ENCODE measurements at regions not wholly inside any gene's neighbourhood (a gene's known extent, or its start where the extent isn't known, plus 50 kb on each side); places are given as distances from the start of the nearest gene placed in this dataset.

GRCh38 chr3:166810741-166811445, 569.2 kb downstream of the ZBBX start:
- CTCF ChIA-PET = no interaction called here
- no peak for DNase-seq (ENCODE audit: low read depth, low spot score)
- TF ChIP-seq, protein P1, sequence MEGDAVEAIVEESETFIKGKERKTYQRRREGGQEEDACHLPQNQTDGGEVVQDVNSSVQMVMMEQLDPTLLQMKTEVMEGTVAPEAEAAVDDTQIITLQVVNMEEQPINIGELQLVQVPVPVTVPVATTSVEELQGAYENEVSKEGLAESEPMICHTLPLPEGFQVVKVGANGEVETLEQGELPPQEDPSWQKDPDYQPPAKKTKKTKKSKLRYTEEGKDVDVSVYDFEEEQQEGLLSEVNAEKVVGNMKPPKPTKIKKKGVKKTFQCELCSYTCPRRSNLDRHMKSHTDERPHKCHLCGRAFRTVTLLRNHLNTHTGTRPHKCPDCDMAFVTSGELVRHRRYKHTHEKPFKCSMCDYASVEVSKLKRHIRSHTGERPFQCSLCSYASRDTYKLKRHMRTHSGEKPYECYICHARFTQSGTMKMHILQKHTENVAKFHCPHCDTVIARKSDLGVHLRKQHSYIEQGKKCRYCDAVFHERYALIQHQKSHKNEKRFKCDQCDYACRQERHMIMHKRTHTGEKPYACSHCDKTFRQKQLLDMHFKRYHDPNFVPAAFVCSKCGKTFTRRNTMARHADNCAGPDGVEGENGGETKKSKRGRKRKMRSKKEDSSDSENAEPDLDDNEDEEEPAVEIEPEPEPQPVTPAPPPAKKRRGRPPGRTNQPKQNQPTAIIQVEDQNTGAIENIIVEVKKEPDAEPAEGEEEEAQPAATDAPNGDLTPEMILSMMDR (IDR thresholded peaks at IDR 0.05; ENCODE audit: low read depth, low read length) = no peak
- no peak overlapping the region for H3K4me3 ChIP-seq (ENCODE audit: low read depth, low read length)
- no peak overlapping the region for H3K27ac ChIP-seq (ENCODE audit: low read depth, low read length)
- peaks cover 5% of the 10 kb centered on the region for H3K9me3 ChIP-seq (ENCODE audit: control insufficient read depth, insufficient read depth, low read length)
- POLR2A ChIA-PET = no interaction called here
- no peaks in the 10 kb centered on the region for H3K27me3 ChIP-seq (ENCODE audit: control insufficient read depth, insufficient read depth, low read length)

DNA sequence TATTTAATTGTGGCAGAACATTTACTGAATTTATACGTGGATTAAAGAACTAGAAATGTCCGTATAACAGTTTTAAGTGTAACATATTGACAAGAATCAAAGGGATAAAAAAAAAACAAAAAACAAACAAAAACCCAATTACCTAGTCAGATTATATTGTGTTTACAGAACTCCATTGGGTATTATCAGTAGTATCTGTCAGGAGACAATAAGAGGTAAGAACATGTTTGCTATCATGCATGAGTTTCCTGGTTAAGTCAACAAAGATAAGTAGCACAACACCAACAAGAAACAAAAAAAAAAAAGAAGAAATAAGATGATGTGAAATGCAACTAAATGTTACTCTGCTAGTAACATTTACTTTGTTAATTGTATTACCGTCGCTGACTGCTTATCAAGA, 570.6 kb downstream of the ZBBX start:
- H3K4me3 ChIP-seq (ENCODE audit: low read depth, low read length) = no peak overlapping the region
- H3K27ac ChIP-seq (ENCODE audit: low read depth, low read length) = no peak overlapping the region
- H3K27me3 ChIP-seq (ENCODE audit: control insufficient read depth, insufficient read depth, low read length) = no peaks in the 10 kb centered on the region
- ChIA-PET POLR2A (no interaction called here), CTCF (no interaction called here)
- H3K9me3 ChIP-seq (ENCODE audit: control insufficient read depth, insufficient read depth, low read length) = peaks cover 13% of the 10 kb centered on the region
- TF ChIP-seq, protein P1 (IDR thresholded peaks at IDR 0.05; ENCODE audit: low read depth, low read length) = no peak
- no peak for DNase-seq (ENCODE audit: low read depth, low spot score)

- no peak overlapping the region for H3K4me3 ChIP-seq (ENCODE audit: low read depth, low read length)
- no peak for DNase-seq (ENCODE audit: low read depth, low spot score)
- POLR2A ChIA-PET = no interaction called here
- no peaks in the 10 kb centered on the region for H3K9me3 ChIP-seq (ENCODE audit: control insufficient read depth, insufficient read depth, low read length)
- no peaks in the 10 kb centered on the region for H3K27me3 ChIP-seq (ENCODE audit: control insufficient read depth, insufficient read depth, low read length)
- H3K27ac ChIP-seq (ENCODE audit: low read depth, low read length) = no peak overlapping the region
- TF ChIP-seq, protein P1 (IDR thresholded peaks at IDR 0.05; ENCODE audit: low read depth, low read length) = no peak
- CTCF ChIA-PET = no interaction called here
Observed at GRCh38 chr3:166788936-166789335, 591.2 kb downstream of the ZBBX start.

- Histone ChIP-seq H3K27ac (ENCODE audit: low read depth, low read length) (no peak overlapping the region), H3K4me3 (ENCODE audit: low read depth, low read length) (no peak overlapping the region), H3K27me3 (ENCODE audit: control insufficient read depth, insufficient read depth, low read length) (no peaks in the 10 kb centered on the region), H3K9me3 (ENCODE audit: control insufficient read depth, insufficient read depth, low read length) (0 out of 2 replicates have a peak, but pooled peaks cover 4% of the 10 kb centered on the region)
- TF ChIP-seq, protein P1 (IDR thresholded peaks at IDR 0.05; ENCODE audit: low read depth, low read length) = no peak
- DNase-seq (ENCODE audit: low read depth, low spot score) = no peak
- ChIA-PET POLR2A (no interaction called here), CTCF (interaction anchor here (1.1 kb wide), 1 partner anchor 595 kb away, joined by 3 read pairs; no protein-coding TSS in a partner anchor)
Observed at GRCh38 chr3:166785876-166786275, 594.2 kb downstream of the ZBBX start.

DNA sequence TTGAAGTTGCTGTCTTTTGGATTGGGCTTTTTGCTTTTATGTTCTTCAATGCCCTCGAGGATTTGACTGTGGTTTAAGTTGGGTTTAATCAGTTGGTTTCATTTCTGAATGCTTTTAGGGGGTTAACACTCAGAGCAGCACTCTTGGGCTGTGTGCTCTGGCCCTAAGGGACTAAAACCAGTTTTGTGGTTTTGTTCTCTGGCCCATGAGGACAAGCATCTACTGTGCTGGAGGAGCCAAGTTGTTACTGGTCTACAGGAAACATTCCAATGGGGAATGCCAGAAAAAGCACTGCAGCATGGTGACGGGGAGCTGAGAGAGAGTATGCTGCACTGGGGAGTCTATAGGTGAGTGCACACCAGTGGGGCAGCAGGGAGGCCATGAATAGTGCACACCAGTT, 596.9 kb downstream of the ZBBX start:
- ChIA-PET CTCF (no interaction called here), POLR2A (no interaction called here)
- Histone ChIP-seq H3K27ac (ENCODE audit: low read depth, low read length) (no peak overlapping the region), H3K9me3 (ENCODE audit: control insufficient read depth, insufficient read depth, low read length) (0 out of 2 replicates have a peak, but pooled peaks cover 4% of the 10 kb centered on the region), H3K27me3 (ENCODE audit: control insufficient read depth, insufficient read depth, low read length) (no peaks in the 10 kb centered on the region), H3K4me3 (ENCODE audit: low read depth, low read length) (no peak overlapping the region)
- TF ChIP-seq, protein P1 (IDR thresholded peaks at IDR 0.05; ENCODE audit: low read depth, low read length) = no peak
- no peak for DNase-seq (ENCODE audit: low read depth, low spot score)

Data from AG04450 (cell line).